Loucy (cell line): ENCODE measurements at regions not wholly inside any gene's neighbourhood (a gene's known extent, or its start where the extent isn't known, plus 50 kb on each side); places are given as distances from the start of the nearest gene placed in this dataset.

ENCODE experiments used
- CTCF ChIP-seq: fragments of 200-600 bp; sonication (generic); conservative IDR thresholded peaks from 2 replicates; pipeline ENCODE4 v1.5.1; 2014; ENCODE audit warnings: mild to moderate bottlenecking, antibody characterized with exemption, low read length
- EZH2phosphoT487 ChIP-seq: fragments of 200-600 bp; IDR thresholded peaks from 2 replicates; pipeline ENCODE4 v1.6.1; 2018; ENCODE audit warnings: antibody characterized with exemption, mild to moderate bottlenecking, moderate library complexity, borderline replicate concordance

GRCh38 chr2:595831-596592, 81.2 kb downstream of the TMEM18 start:
- TF ChIP-seq CTCF (no peak), EZH2phosphoT487 (no peak)
